DOHH2 (cell line): ENCODE measurements at regions not wholly inside any gene's neighbourhood (a gene's known extent, or its start where the extent isn't known, plus 50 kb on each side); places are given as distances from the start of the nearest gene placed in this dataset.

ENCODE experiments used
- H3F3A ChIP-seq: fragments of 200-600 bp; sonication (generic), shearing (Covaris generic); 2 replicates; pipeline ENCODE4 v1.6.0; 2016; ENCODE audit warnings: antibody characterized with exemption, mild to moderate bottlenecking; ENCODE audit not compliant: control insufficient read depth, insufficient read depth
- H3K27ac ChIP-seq: fragments of 200-600 bp; sonication (generic); 2 replicates; pipeline ENCODE4 v1.5.1; 2014; ENCODE audit warnings: low read depth, mild to moderate bottlenecking, low read length, moderate library complexity
- H3K27me3 ChIP-seq: fragments of 200-600 bp; sonication (generic); 2 replicates; pipeline ENCODE4 v1.6.1; 2014; ENCODE audit warnings: mild to moderate bottlenecking, low read length, mixed read lengths; ENCODE audit not compliant: control insufficient read depth
- H3K36me3 ChIP-seq: fragments of 200-600 bp; sonication (generic); 2 replicates; pipeline ENCODE4 v1.6.1; 2014; ENCODE audit warnings: mild to moderate bottlenecking, low read length, moderate library complexity, mixed read lengths; ENCODE audit not compliant: control insufficient read depth
- H3K4me1 ChIP-seq: fragments of 200-600 bp; sonication (generic); 2 replicates; pipeline ENCODE4 v1.6.1; 2014; ENCODE audit warnings: mild to moderate bottlenecking, low read length, mixed read lengths; ENCODE audit not compliant: control insufficient read depth
- H3K4me2 ChIP-seq: fragments of 200-600 bp; sonication (generic); 2 replicates; pipeline ENCODE4 v1.6.0; 2014; ENCODE audit warnings: mild to moderate bottlenecking, low read length, moderate library complexity
- H3K4me3 ChIP-seq: fragments of 200-600 bp; sonication (generic); 2 replicates; pipeline ENCODE4 v1.5.1; 2014; ENCODE audit warnings: mild to moderate bottlenecking, low read length, mixed read lengths
- H3K79me2 ChIP-seq: fragments of 200-600 bp; sonication (generic); 2 replicates; pipeline ENCODE4 v1.6.1; 2014; ENCODE audit warnings: mild to moderate bottlenecking, low read length, mixed read lengths; ENCODE audit not compliant: control insufficient read depth
- H3K9me2 ChIP-seq: fragments of 200-600 bp; sonication (generic); replicated peaks from 2 replicates; pipeline ENCODE4 v1.6.1; 2014; ENCODE audit warnings: mild to moderate bottlenecking, low read length, mixed read lengths; ENCODE audit not compliant: control insufficient read depth
- H3K9me3 ChIP-seq: fragments of 200-600 bp; sonication (generic); 2 replicates; pipeline ENCODE4 v1.6.1; 2014; ENCODE audit warnings: antibody characterized with exemption, low read length, mixed read lengths; ENCODE audit not compliant: control insufficient read depth, insufficient read depth
- H4K20me1 ChIP-seq: fragments of 200-600 bp; sonication (generic); 2 replicates; pipeline ENCODE4 v1.6.0; 2014; ENCODE audit warnings: low read depth, mild to moderate bottlenecking, antibody characterized with exemption, low read length, moderate library complexity; ENCODE audit not compliant: control insufficient read depth, insufficient read depth
- CTCF ChIP-seq: fragments of 200-600 bp; sonication (generic); IDR thresholded peaks from one replicate; pipeline ENCODE4 v1.5.1; 2014; ENCODE audit warnings: antibody characterized with exemption, mild to moderate bottlenecking, low read depth, low read length; ENCODE audit not compliant: poor library complexity, severe bottlenecking
- EZH2phosphoT487 ChIP-seq: fragments of 200-600 bp; sonication (generic); IDR thresholded peaks from 2 replicates; pipeline ENCODE4 v1.6.1; 2017; ENCODE audit warnings: borderline replicate concordance, mild to moderate bottlenecking, antibody characterized with exemption, low read length, moderate library complexity, mixed read lengths

- no peaks in the 10 kb centered on the region for H3K9me2 ChIP-seq
- H3K27me3 ChIP-seq: no peaks in the 10 kb centered on the region
- TF ChIP-seq EZH2phosphoT487 (no peak), CTCF (no peak)
- H3K9me3 ChIP-seq: peaks cover 48% of the 10 kb centered on the region; the same call in 1 of the 2 replicates
- H3K79me2 ChIP-seq: no peaks in the 10 kb centered on the region
- no peak overlapping the region for H3K4me3 ChIP-seq
- no peak overlapping the region for H3K27ac ChIP-seq
- no peaks in the 10 kb centered on the region for H3K4me1 ChIP-seq
- H4K20me1 ChIP-seq: no peaks in the 10 kb centered on the region
- H3K4me2 ChIP-seq: no peak overlapping the region
- no peaks in the 10 kb centered on the region for H3F3A ChIP-seq
- no peaks in the 10 kb centered on the region for H3K36me3 ChIP-seq
Measured at GRCh38 chr7:357531-358209, 67.7 kb downstream of the FOXL3 start.

DNA sequence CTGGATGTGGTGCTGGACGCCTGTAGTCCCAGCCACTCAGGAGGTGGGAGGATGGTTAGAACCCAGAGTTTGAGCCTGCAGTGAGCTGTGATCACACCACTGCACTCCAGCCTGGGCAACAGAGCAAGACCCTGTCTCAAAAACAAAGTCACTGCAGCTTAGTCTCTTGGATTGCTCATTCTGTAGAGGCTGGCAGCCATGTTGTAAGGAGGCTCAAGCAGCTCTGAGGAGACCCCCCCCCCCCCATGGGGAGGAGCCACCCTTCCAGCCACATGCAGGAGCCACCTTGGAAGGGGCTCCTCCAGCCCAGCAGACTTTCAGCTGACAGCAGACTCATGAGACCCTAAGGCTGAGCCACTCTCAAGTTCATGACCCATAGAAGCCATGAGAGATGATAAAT is 68.4 kb downstream of the FOXL3 start:
- no peaks in the 10 kb centered on the region for H4K20me1 ChIP-seq
- no peaks in the 10 kb centered on the region for H3K9me2 ChIP-seq
- peaks cover 46% of the 10 kb centered on the region; the same call in 1 of the 2 replicates for H3K9me3 ChIP-seq
- TF ChIP-seq EZH2phosphoT487: no peak
- TF ChIP-seq CTCF: no peak
- no peaks in the 10 kb centered on the region for H3K36me3 ChIP-seq
- H3K4me2 ChIP-seq: no peak overlapping the region
- H3K4me3 ChIP-seq: no peak overlapping the region
- H3K27ac ChIP-seq: no peak overlapping the region
- H3K4me1 ChIP-seq: no peaks in the 10 kb centered on the region
- H3F3A ChIP-seq: no peaks in the 10 kb centered on the region
- H3K27me3 ChIP-seq: no peaks in the 10 kb centered on the region
- H3K79me2 ChIP-seq: no peaks in the 10 kb centered on the region

- no peak overlapping the region for H3K27ac ChIP-seq
- H3K36me3 ChIP-seq: no peaks in the 10 kb centered on the region
- H3K4me3 ChIP-seq: no peak overlapping the region
- H3F3A ChIP-seq: no peaks in the 10 kb centered on the region
- TF ChIP-seq EZH2phosphoT487: no peak
- H3K27me3 ChIP-seq: no peaks in the 10 kb centered on the region
- no peak overlapping the region for H3K4me2 ChIP-seq
- H3K4me1 ChIP-seq: no peaks in the 10 kb centered on the region
- no peaks in the 10 kb centered on the region for H4K20me1 ChIP-seq
- no peaks in the 10 kb centered on the region for H3K9me2 ChIP-seq
- H3K79me2 ChIP-seq: no peaks in the 10 kb centered on the region
- peaks cover 37% of the 10 kb centered on the region; the same call in 1 of the 2 replicates for H3K9me3 ChIP-seq
Measured at GRCh38 chr7:359226-359765, 69.3 kb downstream of the FOXL3 start.

- Histone ChIP-seq H4K20me1 (no peaks in the 10 kb centered on the region), H3K79me2 (no peaks in the 10 kb centered on the region), H3K4me3 (no peak overlapping the region), H3K4me1 (no peaks in the 10 kb centered on the region), H3K27ac (no peak overlapping the region), H3K36me3 (no peaks in the 10 kb centered on the region), H3K9me2 (no peaks in the 10 kb centered on the region), H3K9me3 (peaks cover 31% of the 10 kb centered on the region; the same call in 1 of the 2 replicates), H3K4me2 (no peak overlapping the region), H3K27me3 (no peaks in the 10 kb centered on the region), H3F3A (no peaks in the 10 kb centered on the region)
- TF ChIP-seq CTCF (no peak), EZH2phosphoT487 (no peak)
Measured at GRCh38 chr7:359766-360361, 69.9 kb downstream of the FOXL3 start.
